ENCODE measurements at regions not wholly inside any gene's neighbourhood (a gene's known extent, or its start where the extent isn't known, plus 50 kb on each side); places are given as distances from the start of the nearest gene placed in this dataset.

- Mint-ChIP-seq H3K4me1 (no peaks in the 10 kb centered on the region), H3K27me3 (ENCODE audit: low read depth) (no peaks in the 10 kb centered on the region; the same call in 1 of the 2 replicates), H3K9me3 (peaks cover 0 to under 1% of the 10 kb centered on the region in 2 experiments; a peak in 1 of 5 replicates), H3K27ac (no peak overlapping the region), H3K4me3 (no peak overlapping the region), H3K36me3 (ENCODE audit: insufficient read depth in 1 of 3, low read depth in 3 of 3) (no peaks in the 10 kb centered on the region)
- H4K8ac ChIP-seq (replicated peaks; ENCODE audit: insufficient read length, low read depth, low read length): no peak overlapping the region
- no peaks in the 10 kb centered on the region for H3K4me1 ChIP-seq (ENCODE audit: insufficient read depth, low read length)
- H3K79me2 ChIP-seq (ENCODE audit: insufficient read depth, low read length): no peaks in the 10 kb centered on the region
- H4K5ac ChIP-seq (ENCODE audit: insufficient read length, low read depth, low read length): no peak overlapping the region
- TF ChIP-seq CTCF (conservative IDR thresholded peaks at IDR 0.05): no peak
- no peaks in the 10 kb centered on the region for H3K79me1 ChIP-seq (ENCODE audit: insufficient read depth, low read depth, low read length, poor library complexity, severe bottlenecking)
- H2BK15ac ChIP-seq (ENCODE audit: low read depth, low read length): no peak overlapping the region
- no peak overlapping the region for H2BK20ac ChIP-seq (ENCODE audit: low read depth, low read length, poor library complexity, severe bottlenecking)
- no peak overlapping the region for H3K14ac ChIP-seq (ENCODE audit: insufficient read depth, low read length)
- H3K4ac ChIP-seq (ENCODE audit: low read depth, low read length): no peak overlapping the region
- no peak overlapping the region for H4K91ac ChIP-seq (ENCODE audit: insufficient read length, low read depth, low read length)
- H4K20me1 ChIP-seq (ENCODE audit: control insufficient read depth, insufficient read depth, insufficient read length): no peaks in the 10 kb centered on the region
- H2AFZ ChIP-seq (ENCODE audit: low read length): no peak overlapping the region
- no peak overlapping the region for H3T11ph ChIP-seq (ENCODE audit: low read length)
- no peak overlapping the region for H3K56ac ChIP-seq (ENCODE audit: insufficient read length, low read depth, low read length)
- H3K27me3 ChIP-seq (ENCODE audit: insufficient read depth, low read length): no peaks in the 10 kb centered on the region
- no peak overlapping the region for H2BK5ac ChIP-seq (ENCODE audit: insufficient read length, low read length)
- H3K23me2 ChIP-seq (ENCODE audit: insufficient read length, low read depth, low read length, poor library complexity, severe bottlenecking): no peaks in the 10 kb centered on the region
- H2BK12ac ChIP-seq (ENCODE audit: insufficient read length, low read depth, low read length): no peak overlapping the region
- no peak overlapping the region for H3K27ac ChIP-seq (ENCODE audit: insufficient read length, low read depth, low read length)
- no peak overlapping the region for H3K23ac ChIP-seq (ENCODE audit: insufficient read length, low read depth, low read length)
- H2BK120ac ChIP-seq (ENCODE audit: low read depth, low read length, poor library complexity, severe bottlenecking): no peak overlapping the region
- H3K18ac ChIP-seq (ENCODE audit: insufficient read length, low read depth, low read length): no peak overlapping the region
- H3K9ac ChIP-seq (ENCODE audit: extremely low read depth, insufficient read length, low read length): no peak overlapping the region
- no peaks in the 10 kb centered on the region for H3K9me3 ChIP-seq (ENCODE audit: control insufficient read depth, low read depth, low read length)
- DNase-seq: no peak
- no CpG with 5 or more reads among the region's 3 CpGs for WGBS (ENCODE audit: extremely low coverage, insufficient read length, low lambda C conversion rate)
- H2AK5ac ChIP-seq (ENCODE audit: insufficient read length, low read length): no peak overlapping the region
- H3K4me2 ChIP-seq (ENCODE audit: insufficient read depth, insufficient read length, low read length): no peak overlapping the region
Observed at GRCh38 chr19:31152906-31153305, 196.3 kb downstream of the TSHZ3 start.

Data from H9 (cell line).